ENCODE measurements at regions not wholly inside any gene's neighbourhood (a gene's known extent, or its start where the extent isn't known, plus 50 kb on each side); places are given as distances from the start of the nearest gene placed in this dataset.

GRCh38 chr6:71527886-71528285 lies 239.3 kb downstream of the OGFRL1 start:
- no peak for DNase-seq

GRCh38 chr6:71529026-71529425 lies 240.4 kb downstream of the OGFRL1 start:
- no peak for DNase-seq

GRCh38 chr6:71529769-71530168 lies 241.2 kb downstream of the OGFRL1 start:
- no peak for DNase-seq

DNA sequence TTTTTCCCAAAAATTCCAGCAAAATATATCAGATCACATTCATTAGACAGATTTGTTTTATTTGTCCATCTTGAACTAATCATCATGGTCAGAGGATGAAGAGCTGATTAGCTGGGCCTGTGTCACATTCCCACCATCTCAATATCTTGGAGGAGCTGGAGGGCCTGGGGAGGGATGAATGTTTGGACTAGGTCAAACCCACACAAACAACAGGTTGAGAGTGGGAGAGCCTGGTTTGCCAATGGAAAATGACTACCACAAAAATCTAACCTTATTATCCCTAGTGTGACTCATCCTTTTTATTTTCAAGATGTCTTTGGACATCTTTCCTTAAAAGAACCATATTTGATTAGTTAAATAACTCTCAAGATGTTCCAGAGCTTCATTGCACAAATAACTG lies 242.4 kb downstream of the OGFRL1 start:
- DNase-seq = no peak

GRCh38 chr6:71531841-71532240 lies 243.2 kb downstream of the OGFRL1 start:
- no peak for DNase-seq

- no peak for DNase-seq
These were observed 245.3 kb downstream of the OGFRL1 start for GRCh38 chr6:71533939-71534379.

- DNase-seq = no peak
These were observed 246.3 kb downstream of the OGFRL1 start for GRCh38 chr6:71534921-71535320.

DNA sequence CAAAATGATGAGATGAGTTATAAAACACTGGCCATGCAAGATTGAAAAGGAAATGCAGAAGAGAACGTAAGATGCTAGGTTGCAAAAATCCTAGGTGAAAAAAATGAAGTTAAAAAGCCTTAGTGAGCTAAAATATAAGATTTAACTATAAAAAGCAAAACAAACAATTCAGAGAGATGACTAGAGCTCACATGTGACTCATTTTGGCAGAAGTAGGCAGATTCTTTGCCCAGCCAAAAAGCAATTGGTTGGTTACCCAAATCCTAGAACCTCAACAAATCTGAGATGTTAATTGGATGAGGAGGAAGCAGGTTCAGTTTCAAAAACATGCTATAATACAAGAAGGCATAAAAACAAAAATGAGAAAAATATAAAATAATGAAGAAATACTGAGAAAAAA lies 249.1 kb downstream of the OGFRL1 start:
- DNase-seq = no peak

GRCh38 chr6:71544028-71544427 lies 255.4 kb downstream of the OGFRL1 start:
- DNase-seq = no peak

- DNase-seq = no peak
These were observed 256.3 kb downstream of the OGFRL1 start for GRCh38 chr6:71544906-71545305.

GRCh38 chr6:71545905-71546304 lies 257.3 kb downstream of the OGFRL1 start:
- DNase-seq = no peak

DNA sequence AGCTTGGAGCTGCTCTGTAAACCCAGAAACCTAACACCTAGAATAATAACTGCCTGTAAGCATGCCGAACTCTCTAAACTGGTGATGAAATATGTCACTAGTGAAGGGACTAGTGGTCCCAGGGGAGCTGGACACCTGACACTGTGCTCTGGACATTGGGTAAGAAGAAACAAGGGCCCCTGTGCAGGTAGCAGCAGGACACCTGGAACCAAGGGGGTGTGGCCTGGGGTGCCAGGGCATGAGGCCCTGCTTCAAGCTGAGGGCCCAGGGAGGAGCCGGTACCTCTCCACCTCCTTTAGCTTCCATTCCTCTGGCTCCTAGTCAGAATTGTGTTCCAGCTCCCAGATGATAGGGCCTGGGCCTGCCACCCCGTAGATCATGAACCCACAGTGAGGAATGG lies 263.2 kb downstream of the OGFRL1 start:
- no peak for DNase-seq

GRCh38 chr6:71556141-71556540 lies 267.5 kb downstream of the OGFRL1 start:
- DNase-seq = no peak

DNA sequence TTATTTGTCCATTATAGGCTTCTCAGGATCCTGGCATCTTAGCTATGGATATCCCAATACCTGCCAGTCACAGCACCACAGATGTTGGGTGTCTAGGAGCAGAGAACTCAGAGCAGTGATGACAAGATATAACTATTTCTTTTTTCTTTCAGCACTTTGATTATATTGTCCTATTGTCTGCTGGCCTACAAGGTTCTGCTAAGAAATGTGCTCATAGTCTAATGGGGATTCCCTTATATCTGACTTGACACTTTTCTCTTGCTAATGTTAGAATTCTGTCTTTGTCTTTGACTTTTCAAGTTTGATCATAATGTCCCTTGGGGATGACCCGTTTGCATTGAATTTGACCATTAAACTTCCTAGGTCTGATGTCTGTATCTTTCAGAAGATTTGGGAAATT lies 270.4 kb downstream of the OGFRL1 start:
- no peak for DNase-seq

DNA sequence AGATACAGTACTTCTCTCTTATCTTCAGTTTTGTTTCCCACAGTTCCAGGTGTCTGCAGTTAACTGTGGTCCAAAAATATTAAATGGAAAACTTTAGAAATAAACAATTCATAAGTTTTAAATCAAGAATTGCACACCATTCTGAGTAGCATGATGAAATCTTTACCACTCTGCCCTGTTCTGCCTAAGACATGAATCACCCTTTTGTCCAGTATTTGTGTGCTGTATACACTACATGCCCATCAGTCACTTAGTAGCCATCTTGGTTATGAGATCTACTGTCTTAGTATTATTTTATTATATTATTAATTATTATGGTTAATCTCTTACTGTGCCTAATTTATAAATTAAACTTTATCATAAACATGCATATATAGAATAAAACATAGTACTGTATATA lies 279.0 kb downstream of the OGFRL1 start:
- DNase-seq = no peak

GRCh38 chr6:71577766-71578165 lies 289.2 kb downstream of the OGFRL1 start:
- no peak for DNase-seq

DNA sequence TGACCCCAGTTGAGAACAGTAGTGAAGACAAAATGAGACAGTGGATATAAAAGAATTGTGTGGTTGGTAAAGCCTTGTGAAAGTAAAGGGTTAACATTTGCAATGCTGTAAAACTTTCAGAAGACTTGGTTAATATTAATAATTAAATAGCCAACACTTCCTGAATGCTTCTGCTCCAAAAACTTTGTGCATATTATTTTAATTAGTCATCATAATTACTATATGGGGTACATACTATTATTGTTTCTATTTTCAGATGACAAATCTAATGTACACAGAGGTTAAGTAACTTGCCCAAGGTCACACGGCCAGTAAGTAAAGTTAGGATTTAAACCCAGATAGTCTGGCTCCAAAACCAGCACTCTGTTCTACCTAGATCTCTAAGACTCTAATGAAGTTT lies 291.3 kb downstream of the OGFRL1 start:
- no peak for DNase-seq

GRCh38 chr6:71582820-71583219 lies 294.2 kb downstream of the OGFRL1 start:
- no peak for DNase-seq

DNA sequence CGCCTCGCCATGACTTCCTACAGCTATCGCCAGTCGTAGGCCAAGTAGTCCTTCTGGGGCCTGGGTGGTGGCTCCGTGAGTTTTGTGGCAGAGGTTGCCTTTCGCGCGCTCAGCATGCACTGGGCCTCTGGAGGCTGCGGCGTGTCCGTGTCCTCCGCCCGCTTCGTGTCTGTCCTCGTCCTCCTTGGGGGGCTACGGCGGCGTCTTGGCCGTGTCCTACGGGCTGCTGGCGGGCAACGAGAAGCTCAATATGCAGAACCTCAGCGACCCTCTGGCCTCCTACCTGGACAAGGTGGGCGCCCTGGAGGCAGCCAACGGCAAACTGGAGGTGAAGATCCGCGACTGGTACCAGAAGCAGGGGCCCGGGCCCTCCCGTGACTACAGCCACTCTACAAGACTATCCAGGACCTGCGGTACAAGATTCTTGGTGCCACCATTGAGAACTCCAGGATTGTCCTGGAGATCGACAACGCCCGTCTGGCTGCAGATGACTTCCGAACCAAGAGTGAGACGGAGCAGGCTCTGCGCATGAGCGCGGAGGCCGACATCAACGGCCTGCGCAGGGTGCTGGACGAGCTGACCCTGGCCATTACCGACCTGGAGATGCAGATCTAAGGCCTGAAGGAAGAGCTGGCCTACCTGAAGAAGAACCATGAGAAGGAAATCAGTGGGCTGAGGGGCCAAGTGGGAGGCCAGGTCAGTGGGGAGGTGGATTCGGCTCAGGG lies 296.3 kb downstream of the OGFRL1 start:
- DNase-seq = no peak

DNA sequence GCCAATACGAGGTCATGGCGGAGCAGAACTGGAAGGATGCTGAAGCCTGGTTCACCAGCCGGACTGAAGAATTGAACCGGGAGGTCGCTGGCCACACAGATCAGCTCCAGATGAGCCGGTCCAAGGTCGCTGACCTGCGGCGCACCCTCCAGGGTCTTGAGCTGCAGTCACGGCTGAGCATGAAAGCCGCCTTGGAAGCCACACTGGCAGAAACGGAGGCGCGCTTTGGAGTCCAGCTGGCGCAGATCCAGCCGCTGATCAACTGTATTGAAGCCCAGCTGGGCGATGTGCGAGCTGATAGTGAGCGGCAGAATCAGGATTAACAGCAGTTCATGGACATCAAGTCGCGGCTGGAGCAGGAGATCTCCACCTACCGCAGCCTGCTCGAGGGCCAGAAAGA lies 296.9 kb downstream of the OGFRL1 start:
- DNase-seq = no peak

GRCh38 chr6:71588490-71588889 lies 297.9 kb upstream of the RIMS1 start:
- no peak for DNase-seq

GRCh38 chr6:71589254-71589653 lies 297.1 kb upstream of the RIMS1 start:
- no peak for DNase-seq

- no peak for DNase-seq
These were observed 293.7 kb upstream of the RIMS1 start for GRCh38 chr6:71592643-71593042.

DNA sequence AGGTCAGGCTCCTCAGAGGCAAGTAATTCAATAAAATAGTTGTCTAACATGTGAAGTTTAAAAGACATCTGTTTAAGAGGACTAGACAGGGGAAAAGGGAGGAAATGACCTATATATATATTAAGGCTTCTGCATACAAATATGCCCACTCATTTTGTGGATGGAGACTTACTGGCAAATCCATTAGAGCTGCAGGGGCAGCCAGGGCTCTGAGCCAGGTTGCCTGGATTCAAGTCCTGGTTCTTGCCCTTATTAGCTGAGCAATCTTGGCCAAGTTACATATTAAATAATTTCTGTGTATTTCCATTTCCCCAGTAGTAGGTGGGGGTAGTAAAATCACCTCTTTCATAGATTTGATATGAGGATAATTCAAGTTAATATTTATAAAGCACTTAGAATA lies 287.0 kb upstream of the RIMS1 start:
- no peak for DNase-seq

Measured in left kidney (tissue), 1 donor.